ENCODE measurements at regions not wholly inside any gene's neighbourhood (a gene's known extent, or its start where the extent isn't known, plus 50 kb on each side); places are given as distances from the start of the nearest gene placed in this dataset.

GRCh38 chr6:80607811-80608391 lies 501.4 kb downstream of the BCKDHB start:
- TF ChIP-seq SIN3A (IDR thresholded peaks at IDR 0.05; ENCODE audit: borderline replicate concordance, insufficient read depth, low read length), result no peak
- TF ChIP-seq POLR2AphosphoS5 (IDR thresholded peaks at IDR 0.05; ENCODE audit: low read depth, low read length), result no peak
- TF ChIP-seq REST (IDR thresholded peaks at IDR 0.05; ENCODE audit: insufficient read depth in 1 of 2, low read depth in 2 of 2, low read length in 2 of 2), result no peak
- no peak for TF ChIP-seq TAF1 (IDR thresholded peaks at IDR 0.05; ENCODE audit: borderline replicate concordance, insufficient read depth, low read length)
- no peak for TF ChIP-seq FOXP2 (optimal IDR thresholded peaks at IDR 0.05; ENCODE audit: borderline replicate concordance, extremely low read depth, extremely low read length, insufficient read depth)

Data from PFSK-1 (cell line).